ENCODE measurements at regions not wholly inside any gene's neighbourhood (a gene's known extent, or its start where the extent isn't known, plus 50 kb on each side); places are given as distances from the start of the nearest gene placed in this dataset.

DNA sequence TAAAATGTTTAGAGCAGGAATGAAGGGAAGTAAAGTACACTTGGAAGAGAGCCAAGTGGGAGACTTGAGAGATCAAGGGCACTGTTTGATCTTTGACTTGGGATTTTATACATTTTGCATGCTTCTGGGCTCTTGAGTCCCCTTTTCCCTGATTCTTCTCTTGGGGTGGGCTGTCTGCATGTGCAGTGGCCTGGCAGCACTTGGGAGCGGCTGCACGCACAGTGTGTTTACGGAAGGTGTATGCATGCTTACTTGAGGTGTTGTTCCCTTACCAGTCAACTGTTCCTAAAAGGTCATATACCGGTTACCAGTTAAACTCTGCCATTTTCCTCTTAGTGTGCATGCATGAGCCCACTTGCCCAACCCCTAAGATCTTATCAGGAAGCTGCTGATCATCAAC, 377.7 kb downstream of the CYLC2 start:
- H2AFZ ChIP-seq (ENCODE audit: low read length), result no peak overlapping the region; the same call in 1 of the 2 replicates
- H4K20me1 ChIP-seq (replicated peaks in 1 of 2; ENCODE audit: control insufficient read depth in 1 of 2, insufficient read depth in 2 of 2, low read length in 2 of 2), result no peaks in the 10 kb centered on the region
- no peak overlapping the region for H3K4me3 ChIP-seq (ENCODE audit: extremely low read depth in 1 of 4, insufficient read depth in 2 of 4, low read depth in 3 of 4, low read length in 4 of 4)
- FAIRE-seq, result no peak
- no peak overlapping the region for H2BK20ac ChIP-seq (ENCODE audit: low read length)
- H3K9ac ChIP-seq (replicated peaks in 1 of 4; ENCODE audit: extremely low read depth in 1 of 4, low read depth in 3 of 4, low read length in 3 of 4), result no peak overlapping the region
- H3K14ac ChIP-seq (ENCODE audit: insufficient read length), result no peak overlapping the region
- H3K27ac ChIP-seq (ENCODE audit: low read depth, low read length), result no peak overlapping the region
- no peaks in the 10 kb centered on the region for H3K4me1 ChIP-seq (replicated peaks in 1 of 4; ENCODE audit: control insufficient read depth in 3 of 4, insufficient read depth in 4 of 4, low read length in 3 of 4)
- H2BK12ac ChIP-seq (ENCODE audit: low read depth, low read length), result no peak overlapping the region
- no peak overlapping the region for H2BK15ac ChIP-seq (ENCODE audit: low read length)
- no peaks in the 10 kb centered on the region for H3K9me3 ChIP-seq (ENCODE audit: insufficient read depth in 2 of 2, low read depth in 1 of 2, low read length in 1 of 2)
- no peaks in the 10 kb centered on the region for H3K27me3 ChIP-seq (replicated peaks in 1 of 4; ENCODE audit: control insufficient read depth in 3 of 4, extremely low read depth in 1 of 4, insufficient read depth in 3 of 4, low read length in 3 of 4)
- DNase-seq (ENCODE audit: low read depth in 1 of 2, low spot score in 2 of 2), result no peak
- H2AK5ac ChIP-seq (ENCODE audit: low read depth, low read length), result no peak overlapping the region
- H3K4me2 ChIP-seq (ENCODE audit: insufficient read depth in 1 of 2, low read depth in 2 of 2, low read length in 2 of 2), result no peak overlapping the region
- no peaks in the 10 kb centered on the region for H3K23me2 ChIP-seq (ENCODE audit: low read depth, low read length)
- ChIA-PET CTCF (ENCODE audit: partially characterized antibody) (no interaction called here), POLR2A (ENCODE audit: partially characterized antibody) (no interaction called here)
- TF ChIP-seq CBX5 (IDR thresholded peaks at IDR 0.05; ENCODE audit: low read depth, low read length), result no peak
- no peak for TF ChIP-seq POLR2AphosphoS5 (IDR thresholded peaks at IDR 0.05; ENCODE audit: low read depth, low read length)
- no peak for TF ChIP-seq TAF1 (IDR thresholded peaks at IDR 0.05; ENCODE audit: low read depth, low read length)
- TF ChIP-seq CTCF (IDR thresholded peaks at IDR 0.05; ENCODE audit: control extremely low read depth in 1 of 3, insufficient read depth in 1 of 3, low read depth in 1 of 3, low read length in 3 of 3), result no peak
- no peak for TF ChIP-seq SP1 (IDR thresholded peaks at IDR 0.05; ENCODE audit: low read depth, low read length)
- no peak for TF ChIP-seq BRCA1 (IDR thresholded peaks at IDR 0.05; ENCODE audit: low read depth, low read length)
- no peak for TF ChIP-seq YY1 (IDR thresholded peaks at IDR 0.05; ENCODE audit: low read depth, low read length)
- no peak for TF ChIP-seq CTBP2 (IDR thresholded peaks at IDR 0.05; ENCODE audit: borderline replicate concordance, insufficient read depth, insufficient read length, low read length)
- H3K36me3 ChIP-seq (ENCODE audit: control insufficient read depth in 2 of 4, insufficient read depth in 4 of 4, low read length in 3 of 4), result no peaks in the 10 kb centered on the region
- H3K79me1 ChIP-seq (ENCODE audit: low read depth, low read length), result no peaks in the 10 kb centered on the region
- H3K23ac ChIP-seq (ENCODE audit: insufficient read length), result no peak overlapping the region
- WGBS, 2 experiments (ENCODE audit: extremely low coverage in 1 of 2, insufficient coverage in 1 of 2, insufficient read length in 1 of 2, insufficient replicate concordance in 2 of 2, low coverage in 1 of 2, low lambda C conversion rate in 2 of 2, missing lambda C conversion rate in 1 of 2), result 88% methylated on average over 4 of the region's 4 CpGs; no CpG with 5 or more reads in 1 of the 2 experiments
- H3K4ac ChIP-seq (replicated peaks; ENCODE audit: insufficient read length, low read depth, low read length), result no peak overlapping the region
- H3K56ac ChIP-seq (replicated peaks; ENCODE audit: insufficient read length, low read depth, low read length), result no peak overlapping the region
- H3K18ac ChIP-seq (ENCODE audit: extremely low read depth, low read length), result no peak overlapping the region
- no peak overlapping the region for H4K91ac ChIP-seq (replicated peaks; ENCODE audit: insufficient read length, low read length)
- H4K8ac ChIP-seq (ENCODE audit: extremely low read depth, insufficient read depth, low read length), result no peak overlapping the region
- no peak overlapping the region for H2BK5ac ChIP-seq (ENCODE audit: low read depth, low read length)
- H2BK120ac ChIP-seq (replicated peaks; ENCODE audit: low read depth, low read length), result no peak overlapping the region
- H3K79me2 ChIP-seq (ENCODE audit: control insufficient read depth in 1 of 2, insufficient read depth in 2 of 2, low read length in 2 of 2), result no peaks in the 10 kb centered on the region
- no peak overlapping the region for H4K5ac ChIP-seq (ENCODE audit: insufficient read length, low read depth, low read length)
